ENCODE measurements at regions not wholly inside any gene's neighbourhood (a gene's known extent, or its start where the extent isn't known, plus 50 kb on each side); places are given as distances from the start of the nearest gene placed in this dataset.

DNA sequence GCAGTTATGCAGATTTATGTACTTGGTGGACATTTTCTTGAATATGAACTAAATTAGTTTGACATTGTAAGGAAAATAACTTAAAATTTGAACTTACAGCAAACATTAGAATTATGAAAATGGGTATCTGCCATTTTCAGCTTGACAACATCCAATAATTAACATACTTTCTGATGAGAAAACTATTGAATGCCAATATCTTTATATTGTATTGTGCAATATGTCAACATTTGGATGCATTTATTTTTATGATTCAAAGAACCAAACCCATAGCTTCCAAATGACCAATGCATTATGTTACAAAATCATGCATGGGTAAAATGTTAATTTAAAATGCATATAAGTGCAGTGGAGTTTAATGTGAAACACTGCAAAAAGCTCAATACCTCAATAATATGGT lies 562.5 kb downstream of the TRAM1L1 start:
- TF ChIP-seq POLR2A (IDR thresholded peaks at IDR 0.05; ENCODE audit: low read depth, low read length) = no peak
- TF ChIP-seq, protein P1, sequence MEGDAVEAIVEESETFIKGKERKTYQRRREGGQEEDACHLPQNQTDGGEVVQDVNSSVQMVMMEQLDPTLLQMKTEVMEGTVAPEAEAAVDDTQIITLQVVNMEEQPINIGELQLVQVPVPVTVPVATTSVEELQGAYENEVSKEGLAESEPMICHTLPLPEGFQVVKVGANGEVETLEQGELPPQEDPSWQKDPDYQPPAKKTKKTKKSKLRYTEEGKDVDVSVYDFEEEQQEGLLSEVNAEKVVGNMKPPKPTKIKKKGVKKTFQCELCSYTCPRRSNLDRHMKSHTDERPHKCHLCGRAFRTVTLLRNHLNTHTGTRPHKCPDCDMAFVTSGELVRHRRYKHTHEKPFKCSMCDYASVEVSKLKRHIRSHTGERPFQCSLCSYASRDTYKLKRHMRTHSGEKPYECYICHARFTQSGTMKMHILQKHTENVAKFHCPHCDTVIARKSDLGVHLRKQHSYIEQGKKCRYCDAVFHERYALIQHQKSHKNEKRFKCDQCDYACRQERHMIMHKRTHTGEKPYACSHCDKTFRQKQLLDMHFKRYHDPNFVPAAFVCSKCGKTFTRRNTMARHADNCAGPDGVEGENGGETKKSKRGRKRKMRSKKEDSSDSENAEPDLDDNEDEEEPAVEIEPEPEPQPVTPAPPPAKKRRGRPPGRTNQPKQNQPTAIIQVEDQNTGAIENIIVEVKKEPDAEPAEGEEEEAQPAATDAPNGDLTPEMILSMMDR (conservative IDR thresholded peaks at IDR 0.05; ENCODE audit: low read depth, low read length) = no peak
- no peak for TF ChIP-seq MAFK (IDR thresholded peaks at IDR 0.05; ENCODE audit: low read depth, low read length)
- no peak for TF ChIP-seq RAD21 (IDR thresholded peaks at IDR 0.05; ENCODE audit: low read length)
- no peak for TF ChIP-seq SMC3 (IDR thresholded peaks at IDR 0.05; ENCODE audit: low read depth, low read length)
- no peak for TF ChIP-seq MXI1 (IDR thresholded peaks at IDR 0.05; ENCODE audit: borderline replicate concordance, low read depth, low read length)
- TF ChIP-seq, protein P2, sequence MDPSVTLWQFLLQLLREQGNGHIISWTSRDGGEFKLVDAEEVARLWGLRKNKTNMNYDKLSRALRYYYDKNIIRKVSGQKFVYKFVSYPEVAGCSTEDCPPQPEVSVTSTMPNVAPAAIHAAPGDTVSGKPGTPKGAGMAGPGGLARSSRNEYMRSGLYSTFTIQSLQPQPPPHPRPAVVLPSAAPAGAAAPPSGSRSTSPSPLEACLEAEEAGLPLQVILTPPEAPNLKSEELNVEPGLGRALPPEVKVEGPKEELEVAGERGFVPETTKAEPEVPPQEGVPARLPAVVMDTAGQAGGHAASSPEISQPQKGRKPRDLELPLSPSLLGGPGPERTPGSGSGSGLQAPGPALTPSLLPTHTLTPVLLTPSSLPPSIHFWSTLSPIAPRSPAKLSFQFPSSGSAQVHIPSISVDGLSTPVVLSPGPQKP (IDR thresholded peaks at IDR 0.05; ENCODE audit: borderline replicate concordance, low read depth, low read length) = no peak
- no peak for TF ChIP-seq NFE2L2 (IDR thresholded peaks at IDR 0.05; ENCODE audit: low read depth, low read length)
- no peak for TF ChIP-seq CHD1 (IDR thresholded peaks at IDR 0.05; ENCODE audit: low read depth, low read length)
- no peak for TF ChIP-seq RCOR1 (IDR thresholded peaks at IDR 0.05; ENCODE audit: insufficient replicate concordance, low read length)
- TF ChIP-seq, protein P3, sequence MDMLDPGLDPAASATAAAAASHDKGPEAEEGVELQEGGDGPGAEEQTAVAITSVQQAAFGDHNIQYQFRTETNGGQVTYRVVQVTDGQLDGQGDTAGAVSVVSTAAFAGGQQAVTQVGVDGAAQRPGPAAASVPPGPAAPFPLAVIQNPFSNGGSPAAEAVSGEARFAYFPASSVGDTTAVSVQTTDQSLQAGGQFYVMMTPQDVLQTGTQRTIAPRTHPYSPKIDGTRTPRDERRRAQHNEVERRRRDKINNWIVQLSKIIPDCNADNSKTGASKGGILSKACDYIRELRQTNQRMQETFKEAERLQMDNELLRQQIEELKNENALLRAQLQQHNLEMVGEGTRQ (IDR thresholded peaks at IDR 0.05; ENCODE audit: low read depth, low read length) = no peak
- TF ChIP-seq RFX5 (IDR thresholded peaks at IDR 0.05; ENCODE audit: low read depth, low read length) = no peak

Data from IMR-90 (cell line).